ENCODE measurements at regions not wholly inside any gene's neighbourhood (a gene's known extent, or its start where the extent isn't known, plus 50 kb on each side); places are given as distances from the start of the nearest gene placed in this dataset.

- Histone ChIP-seq H3F3A (ENCODE audit: control insufficient read depth, insufficient read depth) (no peaks in the 10 kb centered on the region), H3K4me2 (ENCODE audit: low read length) (no peak overlapping the region), H4K20me1 (ENCODE audit: control insufficient read depth, insufficient read depth, low read depth, low read length) (no peaks in the 10 kb centered on the region), H3K36me3 (ENCODE audit: control insufficient read depth, low read length) (no peaks in the 10 kb centered on the region), H3K27ac (ENCODE audit: low read depth, low read length) (no peak overlapping the region), H3K4me3 (ENCODE audit: low read length) (no peak overlapping the region), H3K79me2 (ENCODE audit: control insufficient read depth, low read length) (no peaks in the 10 kb centered on the region), H3K9me3 (ENCODE audit: control insufficient read depth, insufficient read depth, low read length) (no peaks in the 10 kb centered on the region), H3K27me3 (ENCODE audit: control insufficient read depth, low read length) (no peaks in the 10 kb centered on the region), H3K9me2 (replicated peaks; ENCODE audit: control insufficient read depth, low read length) (no peaks in the 10 kb centered on the region), H3K4me1 (ENCODE audit: control insufficient read depth, low read length) (no peaks in the 10 kb centered on the region)
- TF ChIP-seq CTCF (IDR thresholded peaks at IDR 0.05; ENCODE audit: low read depth, low read length, poor library complexity, severe bottlenecking): no peak
- no peak for TF ChIP-seq EZH2phosphoT487 (IDR thresholded peaks at IDR 0.05; ENCODE audit: borderline replicate concordance, low read length)
These were observed 440.9 kb downstream of the CNTN6 start for GRCh38 chr3:1533763-1534162.

DNA sequence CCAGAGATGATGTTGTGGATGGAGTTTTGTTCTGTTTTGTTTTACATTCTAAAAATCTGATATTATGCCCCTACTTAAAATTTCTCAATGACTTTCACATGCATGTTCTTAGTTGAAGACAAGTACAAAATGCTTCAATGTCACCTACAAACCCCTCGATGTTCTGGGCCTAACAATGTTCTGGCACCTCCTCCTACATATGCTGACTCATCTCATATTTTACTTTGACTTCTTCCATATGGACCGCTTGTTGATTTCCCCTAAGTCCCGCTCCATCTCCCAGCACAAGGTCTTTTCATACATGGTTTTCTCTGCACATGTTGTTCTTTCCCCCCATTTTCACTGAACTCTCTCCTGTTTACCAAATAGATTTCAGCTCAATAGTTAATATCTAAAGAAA lies 441.4 kb downstream of the CNTN6 start:
- Histone ChIP-seq H3K27me3 (ENCODE audit: control insufficient read depth, low read length) (no peaks in the 10 kb centered on the region), H3K79me2 (ENCODE audit: control insufficient read depth, low read length) (no peaks in the 10 kb centered on the region), H3K9me2 (replicated peaks; ENCODE audit: control insufficient read depth, low read length) (no peaks in the 10 kb centered on the region), H3K36me3 (ENCODE audit: control insufficient read depth, low read length) (no peaks in the 10 kb centered on the region), H3K27ac (ENCODE audit: low read depth, low read length) (no peak overlapping the region), H3K4me2 (ENCODE audit: low read length) (no peak overlapping the region), H4K20me1 (ENCODE audit: control insufficient read depth, insufficient read depth, low read depth, low read length) (no peaks in the 10 kb centered on the region), H3K4me3 (ENCODE audit: low read length) (no peak overlapping the region), H3F3A (ENCODE audit: control insufficient read depth, insufficient read depth) (no peaks in the 10 kb centered on the region), H3K9me3 (ENCODE audit: control insufficient read depth, insufficient read depth, low read length) (no peaks in the 10 kb centered on the region), H3K4me1 (ENCODE audit: control insufficient read depth, low read length) (no peaks in the 10 kb centered on the region)
- TF ChIP-seq EZH2phosphoT487 (IDR thresholded peaks at IDR 0.05; ENCODE audit: borderline replicate concordance, low read length) (no peak), CTCF (IDR thresholded peaks at IDR 0.05; ENCODE audit: low read depth, low read length, poor library complexity, severe bottlenecking) (no peak)

GRCh38 chr3:1535361-1535760 lies 442.5 kb downstream of the CNTN6 start:
- H3K79me2 ChIP-seq (ENCODE audit: control insufficient read depth, low read length): no peaks in the 10 kb centered on the region
- no peaks in the 10 kb centered on the region for H3K27me3 ChIP-seq (ENCODE audit: control insufficient read depth, low read length)
- H3K4me1 ChIP-seq (ENCODE audit: control insufficient read depth, low read length): no peaks in the 10 kb centered on the region
- H4K20me1 ChIP-seq (ENCODE audit: control insufficient read depth, insufficient read depth, low read depth, low read length): no peaks in the 10 kb centered on the region
- no peaks in the 10 kb centered on the region for H3F3A ChIP-seq (ENCODE audit: control insufficient read depth, insufficient read depth)
- H3K4me3 ChIP-seq (ENCODE audit: low read length): no peak overlapping the region
- H3K9me3 ChIP-seq (ENCODE audit: control insufficient read depth, insufficient read depth, low read length): no peaks in the 10 kb centered on the region
- H3K27ac ChIP-seq (ENCODE audit: low read depth, low read length): no peak overlapping the region
- H3K9me2 ChIP-seq (replicated peaks; ENCODE audit: control insufficient read depth, low read length): no peaks in the 10 kb centered on the region
- H3K36me3 ChIP-seq (ENCODE audit: control insufficient read depth, low read length): no peaks in the 10 kb centered on the region
- TF ChIP-seq CTCF (IDR thresholded peaks at IDR 0.05; ENCODE audit: low read depth, low read length, poor library complexity, severe bottlenecking) (no peak), EZH2phosphoT487 (IDR thresholded peaks at IDR 0.05; ENCODE audit: borderline replicate concordance, low read length) (no peak)
- H3K4me2 ChIP-seq (ENCODE audit: low read length): no peak overlapping the region

GRCh38 chr3:1540686-1541085 lies 447.9 kb downstream of the CNTN6 start:
- Histone ChIP-seq H3K4me1 (ENCODE audit: control insufficient read depth, low read length) (no peaks in the 10 kb centered on the region), H3K9me2 (replicated peaks; ENCODE audit: control insufficient read depth, low read length) (no peaks in the 10 kb centered on the region), H3K4me2 (ENCODE audit: low read length) (no peak overlapping the region), H3K4me3 (ENCODE audit: low read length) (no peak overlapping the region), H3F3A (ENCODE audit: control insufficient read depth, insufficient read depth) (no peaks in the 10 kb centered on the region), H3K27ac (ENCODE audit: low read depth, low read length) (no peak overlapping the region), H3K36me3 (ENCODE audit: control insufficient read depth, low read length) (no peaks in the 10 kb centered on the region), H3K9me3 (ENCODE audit: control insufficient read depth, insufficient read depth, low read length) (no peaks in the 10 kb centered on the region), H4K20me1 (ENCODE audit: control insufficient read depth, insufficient read depth, low read depth, low read length) (no peaks in the 10 kb centered on the region), H3K27me3 (ENCODE audit: control insufficient read depth, low read length) (no peaks in the 10 kb centered on the region), H3K79me2 (ENCODE audit: control insufficient read depth, low read length) (no peaks in the 10 kb centered on the region)
- TF ChIP-seq CTCF (IDR thresholded peaks at IDR 0.05; ENCODE audit: low read depth, low read length, poor library complexity, severe bottlenecking): no peak
- TF ChIP-seq EZH2phosphoT487 (IDR thresholded peaks at IDR 0.05; ENCODE audit: borderline replicate concordance, low read length): no peak
